Renal pelvis (tissue), 1 donor: ENCODE measurements at regions not wholly inside any gene's neighbourhood (a gene's known extent, or its start where the extent isn't known, plus 50 kb on each side); places are given as distances from the start of the nearest gene placed in this dataset.
"Not testable (repeated sequence)": the region's sequence is repeated elsewhere in the genome, so short reads cannot be mapped to it uniquely, and the experiment has no call there.

Experiments used
- DNase-seq: peaks from one replicate; pipeline ENCODE4 v3.0.0-alpha.2; 2013

DNA sequence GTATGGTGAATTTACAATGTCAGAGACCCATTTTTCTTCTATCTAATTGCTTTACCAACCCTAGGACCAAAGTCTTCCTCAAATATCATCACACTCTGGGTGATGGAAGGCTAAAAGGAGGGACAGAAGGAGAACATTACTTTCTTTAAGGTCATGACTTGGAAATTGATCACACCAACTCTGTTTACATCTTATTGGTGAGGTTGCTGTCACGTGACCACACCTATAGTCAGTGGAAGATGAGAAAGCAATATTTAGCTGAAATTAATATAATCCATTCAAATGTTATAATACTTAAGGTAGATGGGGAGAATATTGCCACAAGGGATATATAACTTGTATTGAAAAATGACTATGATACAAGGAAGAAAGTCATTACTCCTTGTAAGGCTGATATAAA is 183.6 kb upstream of the SMIM30 start:
- DNase-seq: no peak

- no peak for DNase-seq
Measured at GRCh38 chr7:113301141-113301540, 182.8 kb upstream of the SMIM30 start.

GRCh38 chr7:113299748-113300147 is 181.4 kb upstream of the SMIM30 start:
- no peak for DNase-seq

DNA sequence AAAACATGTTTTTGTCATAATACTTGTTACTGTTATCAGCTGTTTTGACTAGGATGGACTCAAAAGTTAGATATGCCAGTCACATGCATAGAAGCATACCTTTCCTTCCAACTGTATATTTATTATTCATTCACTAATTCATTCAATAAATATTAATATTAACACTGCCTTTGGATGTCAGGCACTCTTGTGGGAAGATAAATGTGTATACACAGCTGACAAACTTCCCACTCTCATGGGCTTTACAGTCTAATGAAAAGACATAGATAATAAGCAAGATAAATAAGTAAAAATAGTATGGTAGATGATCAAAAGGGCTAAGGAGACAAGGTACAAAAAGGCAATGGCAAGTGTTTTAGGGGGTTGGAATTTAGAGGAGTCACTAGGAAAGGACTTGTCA is 180.1 kb upstream of the SMIM30 start:
- DNase-seq: no peak

GRCh38 chr7:113294750-113295149 is 176.4 kb upstream of the SMIM30 start:
- DNase-seq: no peak

GRCh38 chr7:113292105-113292504 is 173.8 kb upstream of the SMIM30 start:
- no peak for DNase-seq

DNA sequence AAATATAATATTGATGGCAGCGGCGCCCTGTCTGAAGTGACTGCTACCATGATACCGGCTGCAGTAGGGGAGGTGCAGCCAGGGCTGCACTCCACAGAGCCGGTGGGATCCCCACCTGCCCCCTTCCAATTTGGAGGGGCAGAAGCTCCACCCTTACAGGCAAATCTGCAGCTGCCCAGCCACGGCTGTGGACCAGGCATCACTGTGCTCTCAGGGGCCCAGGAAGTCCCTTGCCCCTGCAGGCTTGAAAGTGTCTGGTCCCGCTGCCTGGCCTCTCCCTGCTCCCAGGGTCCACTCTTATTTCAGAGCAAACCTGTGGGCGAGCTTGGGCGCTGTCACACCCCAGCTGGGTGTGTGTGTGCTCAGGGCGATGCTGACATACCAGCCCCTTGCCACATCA is 172.7 kb upstream of the SMIM30 start:
- DNase-seq: no peak

- no peak for DNase-seq
Measured at GRCh38 chr7:113289140-113289740, 170.9 kb upstream of the SMIM30 start.

- DNase-seq: no peak
Measured at GRCh38 chr7:113285411-113285810, 167.1 kb upstream of the SMIM30 start.

- DNase-seq: no peak
Measured at GRCh38 chr7:113283861-113284260, 165.5 kb upstream of the SMIM30 start.

DNA sequence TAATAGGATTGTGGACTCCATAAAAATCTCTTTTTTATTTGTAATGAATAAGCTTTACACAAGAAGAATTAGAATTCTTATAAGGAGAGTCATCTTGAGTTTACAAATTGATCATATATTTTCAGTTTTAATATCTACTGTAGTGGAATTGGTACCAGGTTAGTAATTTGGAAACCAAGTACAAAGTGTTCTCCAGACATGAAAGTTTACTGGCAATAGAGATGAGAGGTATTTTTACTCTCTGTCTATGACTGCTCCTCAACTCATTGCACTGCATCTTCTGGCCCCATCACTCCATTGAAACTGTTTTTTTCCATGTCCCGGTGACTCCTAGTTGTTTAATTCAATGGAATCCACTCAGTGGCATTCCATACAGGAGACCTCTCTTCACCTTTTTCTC is 164.5 kb upstream of the SMIM30 start:
- no peak for DNase-seq

DNA sequence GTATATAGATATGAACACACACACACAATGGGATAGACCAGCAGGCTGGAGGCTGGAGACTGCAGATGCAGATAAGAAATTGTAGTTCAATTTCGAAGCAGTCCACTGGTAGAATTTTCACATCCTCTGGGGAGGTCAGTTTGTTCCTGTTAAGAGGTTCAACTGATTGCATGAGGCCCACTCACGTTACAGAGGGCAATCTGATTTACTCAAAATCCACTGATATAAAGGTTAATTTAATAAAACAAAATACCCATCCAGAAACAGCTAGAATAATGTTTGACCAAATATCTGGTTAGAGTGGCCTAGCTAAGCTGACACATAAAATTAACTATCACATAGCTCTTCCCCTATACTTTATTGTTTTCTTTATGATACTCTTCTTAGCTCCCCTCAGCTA is 162.9 kb upstream of the SMIM30 start:
- no peak for DNase-seq

DNA sequence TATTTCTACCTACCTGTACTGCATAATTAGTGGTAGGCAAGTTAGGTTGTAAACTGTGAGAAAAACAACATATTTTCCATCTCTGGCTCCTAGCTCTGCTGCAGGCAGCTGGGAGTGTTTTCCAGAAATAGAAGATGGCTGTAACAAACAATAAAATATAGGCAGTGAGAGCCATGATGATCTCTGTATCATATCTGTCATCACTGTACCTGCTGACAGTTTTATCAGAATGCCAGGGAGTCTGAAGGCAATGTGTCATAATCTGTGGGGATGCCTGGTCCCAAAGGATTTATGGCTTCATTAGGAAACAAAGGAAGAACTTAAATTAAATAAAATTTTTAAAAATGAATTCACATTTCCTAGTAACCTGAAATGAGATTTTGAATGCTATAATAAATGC is 160.9 kb upstream of the SMIM30 start:
- DNase-seq: no peak

- no peak for DNase-seq
Measured at GRCh38 chr7:113270790-113271189, 152.4 kb upstream of the SMIM30 start.

GRCh38 chr7:113269592-113269991 is 151.2 kb upstream of the SMIM30 start:
- not testable (repeated sequence) for DNase-seq

- DNase-seq: no peak
Measured at GRCh38 chr7:113268757-113269156, 150.4 kb upstream of the SMIM30 start.

DNA sequence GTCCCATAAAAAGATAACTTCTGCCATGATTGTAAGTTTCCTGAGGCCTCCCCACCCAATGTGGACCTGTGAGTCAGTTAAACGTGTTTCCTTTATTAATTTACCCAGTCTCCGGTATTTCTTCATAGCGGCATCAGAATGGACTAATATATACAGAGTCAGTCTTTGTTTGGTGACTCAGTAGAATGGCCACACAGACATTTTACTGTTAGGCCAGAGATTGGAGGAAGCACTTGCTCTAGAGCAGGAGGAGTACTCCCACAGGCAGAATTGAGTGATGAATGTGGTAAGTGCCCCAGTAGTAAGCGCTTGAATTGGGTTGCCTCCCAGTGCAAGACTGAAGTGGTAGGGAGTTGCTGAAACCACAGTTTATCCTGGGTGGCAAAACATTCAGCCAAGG is 149.5 kb upstream of the SMIM30 start:
- no peak for DNase-seq

GRCh38 chr7:113267271-113267670 is 148.9 kb upstream of the SMIM30 start:
- no peak for DNase-seq

DNA sequence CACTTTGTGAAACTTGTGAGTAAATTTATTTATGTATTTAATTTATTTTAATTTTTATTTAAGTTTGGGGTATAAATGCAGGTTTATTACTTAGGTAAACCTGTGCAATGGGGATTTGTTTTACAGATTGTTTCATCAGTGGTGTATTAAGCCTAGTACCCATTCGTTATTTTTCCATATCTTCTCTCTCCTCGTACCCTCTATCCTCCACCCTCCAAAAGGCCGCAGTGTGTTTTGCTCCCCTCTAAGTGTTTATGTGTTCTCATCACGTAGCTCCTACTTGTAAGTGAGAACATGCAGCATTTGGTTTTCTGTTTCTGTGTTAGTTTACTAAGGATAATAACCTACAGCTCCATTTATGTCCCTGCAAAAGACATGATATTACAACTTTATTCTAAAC is 145.4 kb upstream of the SMIM30 start:
- no peak for DNase-seq

GRCh38 chr7:113263215-113263742 is 144.9 kb upstream of the SMIM30 start:
- not testable (repeated sequence) for DNase-seq

DNA sequence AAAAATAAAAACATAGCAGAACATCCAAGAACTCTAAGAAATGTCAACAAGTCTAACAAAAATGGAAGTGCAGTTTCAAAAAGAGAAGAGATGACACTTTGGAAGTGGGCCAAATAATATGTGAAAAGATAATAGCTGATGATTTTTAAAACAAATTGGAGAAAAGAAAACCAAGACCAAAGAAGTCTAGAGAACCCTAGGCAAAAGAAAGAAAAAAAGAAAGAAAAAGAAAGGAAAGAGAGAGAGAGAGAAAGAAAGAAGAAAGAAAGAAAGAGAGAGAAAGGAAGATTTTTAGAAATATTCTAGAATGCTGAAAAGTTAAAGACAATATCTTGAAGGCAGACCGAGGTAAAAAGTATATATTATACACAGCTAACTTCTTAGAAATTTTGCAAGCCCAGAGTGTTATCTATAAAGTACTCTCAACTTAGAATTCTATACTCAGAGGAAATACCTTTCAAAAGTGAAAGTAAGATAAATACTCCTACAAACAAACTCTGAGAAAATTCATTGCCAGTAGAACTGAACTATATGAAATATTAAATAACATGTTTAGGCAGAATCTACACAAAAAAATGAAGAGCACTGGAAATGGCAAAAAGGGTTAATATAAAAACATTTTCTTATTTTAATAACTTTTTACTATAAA is 138.7 kb upstream of the SMIM30 start:
- DNase-seq: no peak

- no peak for DNase-seq
Measured at GRCh38 chr7:113247198-113247597, 128.8 kb upstream of the SMIM30 start.

DNA sequence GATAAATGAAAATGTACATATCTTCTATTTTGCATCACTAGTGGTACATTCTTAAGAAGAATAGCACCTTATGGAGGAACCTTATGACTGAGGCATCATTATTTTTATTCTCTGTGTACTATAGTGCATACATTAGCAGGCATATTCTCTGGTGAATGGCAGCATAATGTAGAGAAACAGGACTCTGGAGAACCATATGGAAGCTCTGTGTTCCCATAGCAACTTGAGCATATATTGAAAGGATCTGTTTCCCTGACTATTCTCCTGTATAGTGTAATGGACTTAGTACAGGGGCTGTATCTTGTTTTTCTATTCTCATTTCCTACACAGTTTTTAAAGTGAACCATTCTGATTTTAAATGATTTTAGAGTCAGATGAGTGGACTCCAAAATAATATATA is 128.4 kb upstream of the SMIM30 start:
- DNase-seq: no peak

GRCh38 chr7:113232885-113233284 is 114.5 kb upstream of the SMIM30 start:
- DNase-seq: no peak
